ACHN (cell line): ENCODE measurements at regions not wholly inside any gene's neighbourhood (a gene's known extent, or its start where the extent isn't known, plus 50 kb on each side); places are given as distances from the start of the nearest gene placed in this dataset.
"Not testable (repeated sequence)": the region's sequence is repeated elsewhere in the genome, so short reads cannot be mapped to it uniquely, and the experiment has no call there.

Source experiments
- DNase-seq: peaks from one replicate; pipeline ENCODE4 v3.0.0-alpha.2; 2015
- in situ Hi-C: cut with HindIII; loops from 2 replicates; pipeline ENCODE4 v1.10.0; 2017; ENCODE audit warnings: low sequenced_read_pairs, low pct_ligation_motif_present, low pct_unique_long_range_greater_than_20kb

- in situ Hi-C loops, result no loop called here
- no peak for DNase-seq
Measured at GRCh38 chr5:27475063-27475462, 436.7 kb upstream of the CDH9 start.

GRCh38 chr5:27474395-27474794, 436.0 kb upstream of the CDH9 start:
- DNase-seq, result no peak
- in situ Hi-C loops, result no loop called here

DNA sequence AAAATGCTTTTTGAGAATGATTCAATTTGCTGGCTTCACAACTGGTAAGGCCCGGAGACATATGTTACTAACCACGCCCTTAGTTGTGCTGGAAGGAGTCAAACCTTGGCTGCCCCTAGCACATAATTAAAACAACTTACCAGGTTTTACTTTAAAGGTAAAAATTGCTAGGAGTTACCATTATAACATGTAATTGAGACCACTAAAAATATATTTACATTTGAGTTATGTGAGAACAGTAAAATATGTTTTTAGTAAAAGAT, 435.6 kb upstream of the CDH9 start:
- in situ Hi-C loops, result no loop called here
- DNase-seq, result no peak

- in situ Hi-C loops, result no loop called here
- no peak for DNase-seq
Measured at GRCh38 chr5:27473307-27474046, 435.1 kb upstream of the CDH9 start.

GRCh38 chr5:27472871-27473270, 434.5 kb upstream of the CDH9 start:
- no peak for DNase-seq

DNA sequence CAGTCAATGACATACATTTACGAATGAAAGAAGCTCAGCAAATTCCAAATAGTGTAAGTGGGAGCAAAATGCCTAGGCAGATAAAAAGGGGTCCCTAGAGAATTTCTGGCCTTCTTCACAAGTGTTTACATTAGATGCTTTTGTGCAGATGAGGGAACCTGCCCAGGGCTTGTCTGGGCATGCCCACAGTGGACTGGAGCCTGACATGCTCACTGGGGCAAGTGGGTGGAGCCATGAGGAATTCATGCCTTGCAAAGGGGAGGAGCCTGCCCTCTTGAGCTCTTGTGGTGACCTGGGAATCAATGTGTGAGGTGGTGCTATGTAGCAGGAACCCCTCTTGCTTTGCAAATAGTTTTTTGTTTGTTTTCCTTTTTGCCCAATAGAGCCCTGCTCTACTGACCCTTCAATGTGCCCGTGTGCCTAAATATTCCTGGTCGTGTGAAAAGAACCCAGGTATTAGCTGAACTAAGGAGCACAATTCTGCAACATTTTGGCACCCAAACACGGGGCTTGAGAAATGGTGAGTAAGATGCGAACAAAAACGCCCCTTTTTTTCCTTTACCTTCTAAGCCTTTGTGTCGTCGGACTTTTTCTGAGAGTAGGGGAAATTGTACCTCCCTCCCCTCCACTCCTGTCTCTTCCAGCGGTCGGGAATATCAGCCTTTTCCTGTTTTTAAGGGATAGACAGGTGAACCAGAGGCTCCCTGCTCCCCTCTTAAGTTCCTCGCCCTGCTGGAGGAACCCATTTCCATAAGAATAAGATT, 433.8 kb upstream of the CDH9 start:
- DNase-seq, result peak; percentile 11

More at GRCh38 chr5:27472871-27473270, 434.5 kb upstream of the CDH9 start:
- in situ Hi-C loops, result no loop called here

DNA sequence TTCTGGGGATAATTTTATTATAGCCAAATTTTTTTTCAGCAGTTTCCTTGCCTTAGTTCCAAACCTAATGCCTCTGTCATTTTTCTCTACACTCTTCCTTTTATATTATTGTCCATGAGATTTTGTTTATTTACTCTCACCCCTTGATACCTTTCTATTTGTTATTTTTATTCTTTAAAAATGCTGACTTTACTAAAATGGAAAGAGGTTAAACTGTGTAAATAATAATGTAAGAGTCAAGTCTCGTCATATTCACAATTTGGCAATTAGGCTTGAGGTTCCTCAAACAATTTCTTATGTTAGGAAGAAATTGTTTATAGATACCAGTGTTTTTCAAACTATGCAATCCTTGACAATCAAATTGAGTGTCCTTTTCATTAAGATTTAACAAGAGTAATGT, 428.6 kb upstream of the CDH9 start:
- in situ Hi-C loops, result no loop called here
- DNase-seq, result no peak

More for the DNA sequence above, 433.8 kb upstream of the CDH9 start:
- in situ Hi-C loops, result no loop called here

DNA sequence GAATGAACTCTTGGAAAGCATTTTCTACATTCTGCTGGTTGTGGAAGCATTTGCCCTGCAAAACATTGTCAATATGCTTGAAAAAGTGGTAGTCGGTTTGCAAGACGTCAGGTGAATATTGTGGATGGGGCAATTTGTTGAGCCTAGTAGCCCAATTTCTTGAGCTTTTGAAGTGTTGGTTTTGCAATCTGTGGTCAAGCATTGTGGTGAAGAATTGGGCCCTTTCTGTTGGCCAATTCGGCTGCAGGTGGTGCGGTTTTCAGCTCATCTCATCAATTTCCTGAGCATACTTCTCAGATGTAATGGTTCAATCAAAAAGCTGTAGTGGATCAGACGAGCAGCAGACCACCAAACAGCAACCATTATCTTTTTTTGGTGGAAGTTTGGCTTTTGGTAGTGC, 426.8 kb upstream of the CDH9 start:
- in situ Hi-C loops, result no loop called here
- no peak for DNase-seq

DNA sequence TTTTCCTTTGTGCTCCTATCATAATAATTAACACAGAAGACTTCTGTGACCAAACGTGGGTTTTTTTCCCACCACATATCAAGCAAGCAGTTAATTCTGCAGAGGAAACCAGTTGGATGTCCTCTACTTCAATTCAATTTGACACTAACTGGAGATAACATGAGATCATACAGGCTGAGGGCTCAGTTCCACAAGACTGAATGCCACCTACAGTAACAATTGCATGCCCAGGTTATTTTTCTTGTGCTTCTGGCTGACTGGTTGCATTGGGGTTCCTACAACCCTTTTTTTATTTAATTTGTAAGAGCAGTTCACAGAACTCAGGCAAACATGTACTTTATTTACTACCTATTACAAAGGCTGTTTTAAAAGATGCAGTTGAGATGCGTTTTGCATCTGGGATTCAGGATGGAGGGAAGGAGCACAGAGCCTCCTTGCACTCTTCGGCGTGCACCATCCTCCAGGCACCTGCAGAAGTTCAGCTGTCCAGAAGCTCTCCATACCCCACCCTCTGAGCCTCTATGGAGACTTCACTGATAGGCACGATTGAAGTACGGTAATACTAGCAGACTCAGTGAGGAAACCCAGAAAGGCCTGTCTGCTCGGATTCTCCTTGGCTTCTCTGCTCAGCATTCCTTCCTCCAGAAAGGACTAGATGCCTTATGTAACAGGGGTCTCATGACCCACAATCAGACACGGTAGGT, 425.2 kb upstream of the CDH9 start:
- no peak for DNase-seq
- in situ Hi-C loops, result no loop called here

DNA sequence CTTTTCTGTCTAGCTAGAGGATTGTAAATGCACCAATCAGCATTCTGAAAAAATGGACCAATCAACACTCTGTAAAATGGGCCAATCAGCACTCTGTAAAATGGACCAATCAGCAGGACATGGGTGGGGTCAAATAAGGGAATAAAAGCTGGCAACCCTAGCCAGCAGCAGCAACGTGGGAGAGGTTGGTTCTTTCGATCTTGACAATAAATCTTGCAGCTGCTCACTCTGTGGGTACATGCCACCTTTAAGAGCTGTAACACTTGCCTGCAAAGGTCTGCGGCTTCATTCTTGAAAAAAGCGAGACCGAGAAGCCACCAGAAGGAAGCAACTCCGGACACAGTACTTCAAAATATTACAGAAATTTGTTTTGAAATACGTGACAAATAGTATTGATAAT, 424.6 kb upstream of the CDH9 start:
- in situ Hi-C loops, result no loop called here
- no peak for DNase-seq

- no peak for DNase-seq
- in situ Hi-C loops, result no loop called here
Measured at GRCh38 chr5:27458287-27458686, 419.9 kb upstream of the CDH9 start.

GRCh38 chr5:27451377-27451776, 413.0 kb upstream of the CDH9 start:
- DNase-seq, result no peak
- in situ Hi-C loops, result no loop called here

DNA sequence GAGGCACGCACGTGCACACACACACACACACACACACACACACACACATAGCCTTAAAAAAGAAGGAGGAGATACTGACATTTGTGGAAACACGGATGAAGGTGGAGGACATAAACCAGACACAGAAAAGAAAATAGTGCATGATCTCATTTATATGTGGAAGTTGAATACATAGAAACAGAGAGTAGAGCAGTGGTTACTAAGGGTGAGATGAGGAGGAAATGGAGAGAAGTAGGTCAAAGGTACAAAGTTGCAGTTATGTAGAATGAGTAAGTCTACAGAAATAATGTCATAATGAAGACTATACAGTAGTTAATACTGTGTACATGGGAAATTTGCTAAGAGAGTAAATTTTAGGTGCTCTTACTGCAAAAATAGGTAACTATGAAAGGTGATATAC, 412.2 kb upstream of the CDH9 start:
- in situ Hi-C loops, result no loop called here

DNA sequence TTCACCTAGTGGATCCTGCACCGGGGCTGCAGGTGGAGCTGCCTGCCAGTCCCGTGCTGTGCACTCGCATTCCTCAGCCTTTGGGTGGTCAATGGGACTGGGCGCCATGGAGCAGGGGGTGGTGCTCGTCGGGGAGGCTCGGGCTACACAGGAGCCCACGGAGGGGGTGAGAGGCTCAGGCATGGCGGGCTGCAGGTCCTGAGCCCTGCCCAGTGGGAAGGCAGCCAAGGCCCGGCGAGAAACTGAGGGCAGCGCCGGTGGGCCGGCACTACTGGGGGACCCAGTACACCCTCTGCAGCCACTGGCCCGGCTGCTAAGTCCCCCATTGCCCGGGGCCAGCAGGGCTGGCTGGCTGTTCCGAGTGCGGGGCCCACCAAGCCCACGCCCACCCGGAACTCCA, 401.0 kb upstream of the CDH9 start:
- DNase-seq, in situ Hi-C loops: not testable (repeated sequence)

More for the DNA sequence above, 412.2 kb upstream of the CDH9 start:
- DNase-seq, result no peak

DNA sequence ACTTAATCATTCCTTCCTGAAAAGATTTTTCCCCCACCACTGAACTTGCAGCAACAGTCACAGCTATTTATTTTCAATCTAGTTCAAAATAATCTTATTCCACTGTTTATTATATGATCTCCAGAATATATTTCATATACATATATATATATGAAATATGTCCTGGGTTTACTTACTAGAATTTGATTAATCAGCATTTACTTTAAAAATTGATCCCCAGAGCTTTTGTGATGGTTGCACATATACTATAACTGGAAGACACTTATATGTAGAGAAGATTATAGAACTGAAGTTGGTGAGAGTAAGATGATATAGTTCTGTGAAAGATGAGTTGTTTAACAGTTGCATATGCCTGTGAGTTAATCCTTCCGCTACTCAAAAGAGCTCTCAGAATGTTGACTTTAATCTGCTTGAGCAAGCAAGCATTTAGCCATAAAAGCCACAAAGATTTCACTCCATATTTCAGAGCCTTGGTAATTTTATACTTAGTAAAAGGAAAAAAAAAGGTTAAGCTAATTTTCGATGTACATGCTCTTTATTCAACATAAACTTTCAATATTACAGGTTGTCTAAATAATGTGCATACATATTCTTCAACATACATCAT, 399.3 kb upstream of the CDH9 start:
- in situ Hi-C loops, result no loop called here
- peak; percentile 86 for DNase-seq

- in situ Hi-C loops, result no loop called here
- DNase-seq, result no peak
Measured at GRCh38 chr5:27434335-27434734, 395.9 kb upstream of the CDH9 start.

- DNase-seq, result no peak
- in situ Hi-C loops, result no loop called here
Measured at GRCh38 chr5:27414099-27414498, 375.7 kb upstream of the CDH9 start.

DNA sequence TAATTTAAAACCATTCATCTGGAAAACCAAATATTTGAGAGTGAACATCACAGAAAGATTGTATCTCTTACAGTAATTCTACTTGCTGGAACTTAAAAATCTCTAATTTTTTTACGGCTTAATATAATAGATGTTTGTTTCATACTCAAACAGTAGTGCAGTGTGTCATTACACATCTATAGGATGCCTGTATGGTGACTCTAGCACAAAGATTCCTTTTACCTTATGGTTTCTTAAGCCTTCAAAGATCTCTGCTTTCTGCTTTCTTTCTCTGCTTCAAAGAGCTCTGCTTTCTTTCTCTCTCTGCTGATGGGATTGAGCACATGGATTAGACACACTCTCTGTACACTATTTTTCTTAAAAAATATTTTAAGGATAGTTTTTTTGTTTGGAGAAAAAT, 374.0 kb upstream of the CDH9 start:
- in situ Hi-C loops, result no loop called here
- DNase-seq, result no peak

GRCh38 chr5:27406020-27406419, 367.6 kb upstream of the CDH9 start:
- no peak for DNase-seq
- in situ Hi-C loops, result no loop called here
